K562 (cell line): ENCODE measurements at regions not wholly inside any gene's neighbourhood (a gene's known extent, or its start where the extent isn't known, plus 50 kb on each side); places are given as distances from the start of the nearest gene placed in this dataset.

Source experiments
- NELFE ChIP-seq: IDR thresholded peaks from 2 replicates; pipeline ENCODE4 v1.6.1; 2011; ENCODE audit warnings: mild to moderate bottlenecking; ENCODE audit not compliant: insufficient read depth, insufficient read length
- RAD21 ChIP-seq, 2 experiments: fragments of 250-450 bp in 1 of 2; fragments of 450-650 bp in 1 of 2; sonication (Bioruptor Pico) in 1 of 2; formaldehyde crosslinking in 1 of 2; IDR thresholded peaks in 1 of 2; conservative IDR thresholded peaks in 1 of 2; 2 replicates each; pipeline versions ENCODE4 v1.4.0 to v1.8.0; 2020 to 2022; ENCODE audit warnings: mild to moderate bottlenecking in 2 of 2, moderate library complexity in 1 of 2
- RERE ChIP-seq: sonication (generic); formaldehyde crosslinking; IDR thresholded peaks from 2 replicates; pipeline ENCODE4 v1.8.0; 2023; ENCODE audit warnings: missing genetic modification reagents, mild to moderate bottlenecking, borderline replicate concordance
- ZNF197 ChIP-seq: fragments of 200-800 bp; sonication (Bioruptor generic); IDR thresholded peaks from 2 replicates; pipeline ENCODE4 v1.6.1; 2016; ENCODE audit warnings: low read depth, missing genetic modification characterization, missing compliant biosample characterization
- TF ChIP-seq, protein P1 (sequence below), 2 experiments: fragments of 450-650 bp; formaldehyde crosslinking in 1 of 2; IDR thresholded peaks; 2 replicates each; pipeline versions ENCODE4 v1.4.0 to v1.6.1; 2014 to 2020; ENCODE audit warnings: mild to moderate bottlenecking in 2 of 2, borderline replicate concordance in 1 of 2, low read depth in 1 of 2

GRCh38 chr1:65717815-65718454 lies 74.8 kb upstream of the PDE4B start (continued):
- TF ChIP-seq, protein P1, sequence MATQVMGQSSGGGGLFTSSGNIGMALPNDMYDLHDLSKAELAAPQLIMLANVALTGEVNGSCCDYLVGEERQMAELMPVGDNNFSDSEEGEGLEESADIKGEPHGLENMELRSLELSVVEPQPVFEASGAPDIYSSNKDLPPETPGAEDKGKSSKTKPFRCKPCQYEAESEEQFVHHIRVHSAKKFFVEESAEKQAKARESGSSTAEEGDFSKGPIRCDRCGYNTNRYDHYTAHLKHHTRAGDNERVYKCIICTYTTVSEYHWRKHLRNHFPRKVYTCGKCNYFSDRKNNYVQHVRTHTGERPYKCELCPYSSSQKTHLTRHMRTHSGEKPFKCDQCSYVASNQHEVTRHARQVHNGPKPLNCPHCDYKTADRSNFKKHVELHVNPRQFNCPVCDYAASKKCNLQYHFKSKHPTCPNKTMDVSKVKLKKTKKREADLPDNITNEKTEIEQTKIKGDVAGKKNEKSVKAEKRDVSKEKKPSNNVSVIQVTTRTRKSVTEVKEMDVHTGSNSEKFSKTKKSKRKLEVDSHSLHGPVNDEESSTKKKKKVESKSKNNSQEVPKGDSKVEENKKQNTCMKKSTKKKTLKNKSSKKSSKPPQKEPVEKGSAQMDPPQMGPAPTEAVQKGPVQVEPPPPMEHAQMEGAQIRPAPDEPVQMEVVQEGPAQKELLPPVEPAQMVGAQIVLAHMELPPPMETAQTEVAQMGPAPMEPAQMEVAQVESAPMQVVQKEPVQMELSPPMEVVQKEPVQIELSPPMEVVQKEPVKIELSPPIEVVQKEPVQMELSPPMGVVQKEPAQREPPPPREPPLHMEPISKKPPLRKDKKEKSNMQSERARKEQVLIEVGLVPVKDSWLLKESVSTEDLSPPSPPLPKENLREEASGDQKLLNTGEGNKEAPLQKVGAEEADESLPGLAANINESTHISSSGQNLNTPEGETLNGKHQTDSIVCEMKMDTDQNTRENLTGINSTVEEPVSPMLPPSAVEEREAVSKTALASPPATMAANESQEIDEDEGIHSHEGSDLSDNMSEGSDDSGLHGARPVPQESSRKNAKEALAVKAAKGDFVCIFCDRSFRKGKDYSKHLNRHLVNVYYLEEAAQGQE (IDR thresholded peaks at IDR 0.05; ENCODE audit: borderline replicate concordance) = peak; percentile 47; the same call in 1 of the 2 replicates
- TF ChIP-seq, protein P1 (CRISPR knock-in tag; IDR thresholded peaks at IDR 0.05; ENCODE audit: low read depth) = no peak
- TF ChIP-seq NELFE (no peak), RERE (CRISPR knock-in tag) (no peak), RAD21 (CRISPR knock-in tag; conservative IDR thresholded peaks at IDR 0.05 in 1 of 2, IDR thresholded peaks at IDR 0.05 in 1 of 2) (peak; percentile 43 to 80), ZNF197 (CRISPR knock-in tag) (no peak)
